ENCODE measurements at regions not wholly inside any gene's neighbourhood (a gene's known extent, or its start where the extent isn't known, plus 50 kb on each side); places are given as distances from the start of the nearest gene placed in this dataset.
"Not testable (repeated sequence)": the region's sequence is repeated elsewhere in the genome, so short reads cannot be mapped to it uniquely, and the experiment has no call there.

DNA sequence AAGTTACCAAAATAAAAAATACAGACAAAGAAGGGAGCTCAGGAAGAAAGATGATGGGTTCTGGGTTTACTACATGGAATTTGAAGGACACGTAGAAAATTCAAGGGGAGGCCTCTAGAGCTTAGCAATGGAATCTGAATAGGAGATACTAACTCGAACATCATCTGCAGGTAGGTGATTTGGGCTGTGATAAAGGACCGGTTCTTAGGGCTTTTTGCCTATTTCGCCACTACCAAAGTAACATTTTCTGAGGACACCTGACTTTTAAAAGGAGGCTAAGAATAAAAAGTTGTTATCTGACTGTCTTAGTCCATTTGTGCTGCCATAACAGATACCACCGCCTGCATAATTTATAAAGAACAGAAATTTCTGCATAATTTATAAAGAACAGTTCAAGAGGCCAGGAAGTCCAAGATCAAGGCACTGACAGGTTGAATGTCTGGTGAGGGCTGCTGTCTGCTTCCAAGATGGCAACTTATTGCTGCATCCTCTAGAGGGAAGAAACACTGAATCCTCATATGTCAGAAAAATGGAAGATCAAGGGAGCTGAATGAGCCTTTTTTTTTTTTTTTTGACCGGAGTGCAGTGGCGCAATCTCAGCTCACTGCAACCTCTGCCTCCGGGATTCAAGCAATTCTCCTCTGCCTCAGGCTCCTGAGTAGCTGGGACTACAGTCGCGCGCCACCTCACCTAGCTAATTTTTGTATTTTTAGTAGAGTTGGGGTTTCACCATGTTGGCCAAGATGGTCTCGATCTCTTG lies 67.9 kb upstream of the UBE2E2 start:
- DNase-seq (ENCODE audit: low spot score) = no peak

DNA sequence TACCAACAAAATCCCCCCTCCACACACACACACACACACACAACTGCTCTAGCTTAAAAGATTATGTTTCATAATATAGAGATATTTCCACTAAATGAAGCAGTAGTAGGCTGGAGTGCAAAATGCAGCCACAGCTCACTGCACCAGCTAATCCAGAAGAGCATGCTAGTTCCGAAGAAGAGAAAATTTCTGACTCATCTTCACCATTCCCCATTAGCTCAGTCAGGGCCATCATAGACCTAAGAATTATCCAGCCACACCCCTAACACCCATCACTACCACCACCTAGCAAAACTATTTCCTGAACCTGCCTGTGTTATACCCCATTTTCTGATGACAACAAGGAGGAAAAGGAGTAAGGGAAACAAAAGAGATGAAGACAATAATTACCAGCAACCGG lies 67.1 kb upstream of the UBE2E2 start:
- DNase-seq (ENCODE audit: low spot score) = no peak

DNA sequence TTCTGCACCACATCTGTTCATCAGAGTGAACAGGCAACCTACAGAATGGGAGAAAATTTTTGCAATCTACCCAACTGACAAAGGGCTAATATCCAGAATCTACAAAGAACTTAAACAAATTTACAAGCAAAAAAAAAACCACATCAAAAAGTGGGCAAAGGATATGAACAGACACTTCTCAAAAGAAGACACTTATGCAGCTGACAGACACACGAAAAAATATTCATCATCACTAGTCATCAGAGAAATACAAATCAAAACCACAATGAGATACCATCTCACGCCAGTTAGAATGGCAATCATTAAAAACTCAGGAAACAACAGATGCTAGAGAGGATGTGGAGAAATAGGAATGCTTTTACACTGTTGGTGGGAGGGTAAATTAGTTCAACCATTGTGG lies 59.1 kb upstream of the UBE2E2 start:
- not testable (repeated sequence) for DNase-seq (ENCODE audit: low spot score)

GRCh38 chr3:23146163-23146562 lies 57.0 kb upstream of the UBE2E2 start:
- no peak for DNase-seq (ENCODE audit: low spot score)

GRCh38 chr3:23152989-23153388 lies 50.1 kb upstream of the UBE2E2 start:
- no peak for DNase-seq (ENCODE audit: low spot score)
